Endothelial cell of umbilical vein (primary cell): ENCODE measurements at regions not wholly inside any gene's neighbourhood (a gene's known extent, or its start where the extent isn't known, plus 50 kb on each side); places are given as distances from the start of the nearest gene placed in this dataset.
"Not testable (repeated sequence)": the region's sequence is repeated elsewhere in the genome, so short reads cannot be mapped to it uniquely, and the experiment has no call there.

Experiments used
- TF ChIP-seq, protein P1 (sequence below), 2 donors: IDR thresholded peaks; 1 replicate in 1 of 2; 2 replicates in 1 of 2; pipeline ENCODE4 v1.5.1; 2011; ENCODE audit warnings: low read length in 2 of 2, mild to moderate bottlenecking in 2 of 2, moderate library complexity in 2 of 2, control low read depth in 1 of 2, inconsistent platforms in 1 of 2, low read depth in 1 of 2; ENCODE audit not compliant: insufficient read depth in 1 of 2; ENCODE audit errors: extremely low read depth in 1 of 2
- TF ChIP-seq, protein P2 (sequence below): IDR thresholded peaks from 2 replicates; pipeline ENCODE4 v1.6.1; 2011; ENCODE audit not compliant: insufficient read depth, insufficient read length

DNA sequence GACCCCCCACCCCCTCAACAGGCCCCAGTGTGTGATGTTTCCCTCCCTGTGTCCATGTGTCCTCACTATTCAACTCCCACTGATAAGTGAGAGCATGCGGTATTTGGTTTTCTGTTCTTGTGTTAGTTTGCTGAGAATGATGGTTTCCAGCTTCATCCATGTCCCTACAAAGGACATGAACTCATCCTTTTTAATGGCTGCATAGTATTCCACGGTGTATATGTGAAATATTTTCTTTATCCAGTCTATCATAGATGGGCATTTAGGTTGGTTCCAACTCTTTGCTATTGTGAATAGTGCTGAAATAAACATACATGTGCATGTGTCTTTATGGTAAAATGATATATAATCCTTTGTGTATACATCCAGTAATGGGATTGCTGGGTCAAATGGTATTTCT, 130.8 kb upstream of the FOXG1 start:
- TF ChIP-seq, protein P1, sequence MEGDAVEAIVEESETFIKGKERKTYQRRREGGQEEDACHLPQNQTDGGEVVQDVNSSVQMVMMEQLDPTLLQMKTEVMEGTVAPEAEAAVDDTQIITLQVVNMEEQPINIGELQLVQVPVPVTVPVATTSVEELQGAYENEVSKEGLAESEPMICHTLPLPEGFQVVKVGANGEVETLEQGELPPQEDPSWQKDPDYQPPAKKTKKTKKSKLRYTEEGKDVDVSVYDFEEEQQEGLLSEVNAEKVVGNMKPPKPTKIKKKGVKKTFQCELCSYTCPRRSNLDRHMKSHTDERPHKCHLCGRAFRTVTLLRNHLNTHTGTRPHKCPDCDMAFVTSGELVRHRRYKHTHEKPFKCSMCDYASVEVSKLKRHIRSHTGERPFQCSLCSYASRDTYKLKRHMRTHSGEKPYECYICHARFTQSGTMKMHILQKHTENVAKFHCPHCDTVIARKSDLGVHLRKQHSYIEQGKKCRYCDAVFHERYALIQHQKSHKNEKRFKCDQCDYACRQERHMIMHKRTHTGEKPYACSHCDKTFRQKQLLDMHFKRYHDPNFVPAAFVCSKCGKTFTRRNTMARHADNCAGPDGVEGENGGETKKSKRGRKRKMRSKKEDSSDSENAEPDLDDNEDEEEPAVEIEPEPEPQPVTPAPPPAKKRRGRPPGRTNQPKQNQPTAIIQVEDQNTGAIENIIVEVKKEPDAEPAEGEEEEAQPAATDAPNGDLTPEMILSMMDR (IDR thresholded peaks at IDR 0.05; ENCODE audit: extremely low read depth in 1 of 2, insufficient read depth in 1 of 2, low read depth in 1 of 2, low read length in 2 of 2): not testable (repeated sequence)
- TF ChIP-seq, protein P2, sequence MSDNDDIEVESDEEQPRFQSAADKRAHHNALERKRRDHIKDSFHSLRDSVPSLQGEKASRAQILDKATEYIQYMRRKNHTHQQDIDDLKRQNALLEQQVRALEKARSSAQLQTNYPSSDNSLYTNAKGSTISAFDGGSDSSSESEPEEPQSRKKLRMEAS: not testable (repeated sequence)
